HL-60 (cell line): ENCODE measurements at regions not wholly inside any gene's neighbourhood (a gene's known extent, or its start where the extent isn't known, plus 50 kb on each side); places are given as distances from the start of the nearest gene placed in this dataset.

Experiments used
- DNase-seq, 2 experiments: peaks; one replicate each; pipeline ENCODE4 v3.0.0-alpha.2; 2010 to 2020; ENCODE audit warnings: low read depth in 1 of 2, low spot score in 1 of 2
- H3K27ac ChIP-seq: fragments of 250-450 bp; sonication (Bioruptor Pico); replicated peaks from 2 replicates; pipeline ENCODE4 v1.5.1; 2020; ENCODE audit warnings: mild to moderate bottlenecking, moderate library complexity
- H3K27me3 ChIP-seq: fragments of 250-450 bp; sonication (Bioruptor Pico); 2 replicates; pipeline ENCODE4 v1.5.1; 2021; ENCODE audit warnings: mild to moderate bottlenecking, moderate library complexity; ENCODE audit not compliant: insufficient read depth, poor library complexity, severe bottlenecking
- H3K4me3 ChIP-seq: replicated peaks from 2 replicates; pipeline ENCODE4 v1.5.1; 2011; ENCODE audit warnings: mild to moderate bottlenecking, control low read depth, low read length; ENCODE audit not compliant: insufficient read depth
- CTCF ChIP-seq: IDR thresholded peaks from one replicate; pipeline ENCODE4 v1.5.1; 2011; ENCODE audit warnings: low read length, control low read depth, inconsistent platforms; ENCODE audit not compliant: insufficient read depth
- GABPA ChIP-seq: IDR thresholded peaks from 2 replicates; pipeline ENCODE4 v1.6.1; 2012; ENCODE audit warnings: low read depth
- POLR2AphosphoS5 ChIP-seq: IDR thresholded peaks from 2 replicates; pipeline ENCODE4 v1.6.1; 2012; ENCODE audit warnings: low read depth
- REST ChIP-seq: IDR thresholded peaks from 2 replicates; pipeline ENCODE4 v1.6.1; 2012; ENCODE audit warnings: low read depth; ENCODE audit not compliant: insufficient replicate concordance
- SPI1 ChIP-seq: IDR thresholded peaks from 2 replicates; pipeline ENCODE4 v1.6.1; 2012; ENCODE audit warnings: low read depth, mild to moderate bottlenecking, borderline replicate concordance

GRCh38 chr11:122190768-122191167 is 74.8 kb upstream of the BLID start:
- Histone ChIP-seq H3K27ac (no peak overlapping the region), H3K4me3 (no peak overlapping the region), H3K27me3 (peaks cover 4% of the 10 kb centered on the region)
- TF ChIP-seq CTCF (no peak), SPI1 (no peak), POLR2AphosphoS5 (no peak), REST (no peak)
- DNase-seq, result no peak

- Histone ChIP-seq H3K27me3 (peaks cover 4% of the 10 kb centered on the region), H3K27ac (no peak overlapping the region), H3K4me3 (no peak overlapping the region)
- TF ChIP-seq POLR2AphosphoS5 (no peak), CTCF (no peak), REST (no peak), GABPA (no peak), SPI1 (no peak)
- DNase-seq, result no peak
Measured at GRCh38 chr11:122189229-122189628, 73.2 kb upstream of the BLID start.

GRCh38 chr11:122187373-122188165 is 71.6 kb upstream of the BLID start:
- Histone ChIP-seq H3K4me3 (no peak overlapping the region), H3K27ac (no peak overlapping the region), H3K27me3 (peaks cover 4% of the 10 kb centered on the region)
- no peak for DNase-seq
- TF ChIP-seq GABPA (no peak), CTCF (no peak), POLR2AphosphoS5 (no peak), SPI1 (no peak), REST (no peak)
